ENCODE measurements at regions not wholly inside any gene's neighbourhood (a gene's known extent, or its start where the extent isn't known, plus 50 kb on each side); places are given as distances from the start of the nearest gene placed in this dataset.

DNA sequence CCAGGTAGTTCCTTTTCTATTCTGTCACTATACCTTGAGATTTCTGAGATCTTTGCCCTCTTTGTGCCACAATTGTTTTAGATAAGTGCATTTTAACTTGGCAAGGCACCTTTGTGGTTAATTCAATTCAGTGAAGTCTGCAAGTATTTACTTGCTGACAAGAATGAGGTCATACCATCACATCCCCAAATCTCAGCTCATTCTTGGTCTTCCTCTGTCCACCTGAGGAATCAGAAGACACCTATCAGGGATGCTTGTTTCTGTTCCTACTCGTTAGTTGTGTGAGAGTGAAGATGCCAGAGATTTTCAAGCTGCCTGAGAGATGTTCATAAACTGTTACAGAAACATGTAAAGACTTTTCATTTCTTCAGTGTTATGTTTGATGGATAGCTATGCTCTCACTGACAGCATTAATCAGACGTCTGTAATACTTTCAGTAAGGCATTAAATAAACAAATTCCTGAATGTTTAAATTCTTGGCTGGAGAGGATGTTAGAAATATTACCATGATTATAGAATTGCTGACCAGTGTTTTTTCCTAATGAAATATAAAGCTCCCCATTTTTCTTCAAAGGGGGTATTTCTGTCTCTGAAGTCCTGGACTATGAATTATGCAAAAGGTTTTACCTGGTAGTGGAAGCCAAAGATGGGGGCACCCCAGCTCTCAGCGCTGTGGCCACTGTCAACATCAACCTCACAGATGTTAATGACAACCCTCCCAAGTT, 135.0 kb upstream of the MTNR1B start:
- Histone ChIP-seq H3K9ac (ENCODE audit: low read depth, low read length) (no peak overlapping the region), H3K36me3 (ENCODE audit: insufficient read depth, low read length) (no peaks in the 10 kb centered on the region), H3K9me3 (ENCODE audit: insufficient read depth, low read depth, low read length) (no peaks in the 10 kb centered on the region), H3K27ac (ENCODE audit: low read depth, low read length) (no peak overlapping the region), H3K4me3 (ENCODE audit: low read length) (no peak overlapping the region), H3K27me3 (ENCODE audit: insufficient read depth, low read length) (no peaks in the 10 kb centered on the region), H3K4me1 (ENCODE audit: insufficient read depth, low read length) (peaks cover 16% of the 10 kb centered on the region)
- 80% methylated on average over 2 of the region's 3 CpGs for WGBS

DNA sequence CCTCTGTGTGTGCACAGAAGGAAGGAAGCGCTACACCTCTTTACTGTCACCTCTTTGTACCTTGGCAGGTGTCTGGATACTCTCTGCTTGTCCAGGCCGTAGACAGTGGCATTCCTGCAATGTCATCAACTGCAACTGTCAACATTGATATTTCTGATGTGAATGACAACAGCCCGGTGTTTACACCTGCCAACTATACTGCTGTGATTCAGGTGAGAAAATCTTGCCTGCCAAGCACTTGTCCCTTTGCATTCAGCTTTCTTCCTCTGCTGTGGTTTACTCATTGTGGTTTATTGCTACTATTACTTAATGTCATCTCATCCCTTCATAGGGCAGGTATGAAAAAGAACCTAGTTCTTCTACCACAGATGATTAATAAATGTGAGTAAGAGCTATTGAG, 131.9 kb upstream of the MTNR1B start:
- H3K36me3 ChIP-seq (ENCODE audit: insufficient read depth, low read length): no peaks in the 10 kb centered on the region
- no peak overlapping the region for H3K9ac ChIP-seq (ENCODE audit: low read depth, low read length)
- no peak overlapping the region for H3K4me3 ChIP-seq (ENCODE audit: low read length)
- no peak overlapping the region for H3K27ac ChIP-seq (ENCODE audit: low read depth, low read length)
- peaks cover 13% of the 10 kb centered on the region for H3K4me1 ChIP-seq (ENCODE audit: insufficient read depth, low read length)
- WGBS: 94% methylated on average over 3 of the region's 3 CpGs
- no peaks in the 10 kb centered on the region for H3K9me3 ChIP-seq (ENCODE audit: insufficient read depth, low read depth, low read length)
- no peaks in the 10 kb centered on the region for H3K27me3 ChIP-seq (ENCODE audit: insufficient read depth, low read length)

DNA sequence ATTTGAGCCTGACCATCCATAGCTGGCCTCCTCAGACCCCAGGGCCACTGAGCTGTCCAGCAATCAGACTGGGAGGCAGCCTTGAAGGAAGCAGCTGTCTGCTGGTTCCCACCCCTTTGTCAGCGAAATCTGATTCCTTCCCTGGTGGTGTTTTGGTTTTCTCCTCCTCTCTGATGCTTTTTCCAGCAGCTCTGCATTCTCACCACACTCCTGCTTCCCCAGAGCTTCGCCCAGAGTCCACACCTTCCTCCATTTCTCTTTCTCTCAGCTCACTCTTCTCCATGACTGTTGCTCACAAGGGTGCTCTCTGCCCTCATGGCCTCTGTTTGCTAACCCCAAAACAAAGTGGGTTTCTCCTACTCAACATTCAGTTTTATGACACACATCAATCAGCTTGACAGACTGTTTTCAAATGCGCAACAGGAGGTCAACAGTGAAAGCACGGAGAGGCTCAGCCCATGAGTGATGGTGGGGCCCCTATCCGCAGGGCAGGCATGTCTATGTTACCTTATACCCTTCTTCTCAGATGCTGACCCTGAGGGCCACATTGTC, 130.6 kb upstream of the MTNR1B start:
- no peak overlapping the region for H3K9ac ChIP-seq (ENCODE audit: low read depth, low read length)
- no peaks in the 10 kb centered on the region for H3K36me3 ChIP-seq (ENCODE audit: insufficient read depth, low read length)
- no peaks in the 10 kb centered on the region for H3K9me3 ChIP-seq (ENCODE audit: insufficient read depth, low read depth, low read length)
- 42% methylated on average over 5 of the region's 5 CpGs for WGBS
- H3K27ac ChIP-seq (ENCODE audit: low read depth, low read length): no peak overlapping the region
- peaks cover 13% of the 10 kb centered on the region for H3K4me1 ChIP-seq (ENCODE audit: insufficient read depth, low read length)
- no peak overlapping the region for H3K4me3 ChIP-seq (ENCODE audit: low read length)
- H3K27me3 ChIP-seq (ENCODE audit: insufficient read depth, low read length): no peaks in the 10 kb centered on the region

DNA sequence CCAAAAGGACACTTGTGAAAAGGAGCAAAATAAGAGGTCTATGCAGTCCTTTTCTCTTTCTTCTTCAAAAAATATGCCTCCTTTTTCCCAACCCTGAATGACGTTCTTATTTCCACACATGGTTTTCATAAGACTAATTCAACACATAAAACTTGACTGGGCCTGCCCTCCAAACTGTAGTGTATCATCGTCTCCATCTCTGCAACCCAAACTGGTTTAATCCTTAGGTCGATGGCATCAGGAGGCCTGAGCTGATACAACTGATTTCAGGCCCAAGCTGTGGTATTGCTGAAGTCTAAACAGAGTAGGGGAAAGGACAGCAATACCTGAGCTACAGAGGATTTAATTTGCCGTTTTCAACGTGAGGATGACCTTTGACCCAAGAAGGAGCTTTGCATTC, 130.0 kb upstream of the MTNR1B start:
- no peaks in the 10 kb centered on the region for H3K36me3 ChIP-seq (ENCODE audit: insufficient read depth, low read length)
- H3K9me3 ChIP-seq (ENCODE audit: insufficient read depth, low read depth, low read length): no peaks in the 10 kb centered on the region
- H3K4me1 ChIP-seq (ENCODE audit: insufficient read depth, low read length): peaks cover 13% of the 10 kb centered on the region
- H3K27me3 ChIP-seq (ENCODE audit: insufficient read depth, low read length): no peaks in the 10 kb centered on the region
- no peak overlapping the region for H3K9ac ChIP-seq (ENCODE audit: low read depth, low read length)
- H3K4me3 ChIP-seq (ENCODE audit: low read length): no peak overlapping the region
- H3K27ac ChIP-seq (ENCODE audit: low read depth, low read length): no peak overlapping the region
- WGBS: 88% methylated on average over 5 of the region's 5 CpGs

DNA sequence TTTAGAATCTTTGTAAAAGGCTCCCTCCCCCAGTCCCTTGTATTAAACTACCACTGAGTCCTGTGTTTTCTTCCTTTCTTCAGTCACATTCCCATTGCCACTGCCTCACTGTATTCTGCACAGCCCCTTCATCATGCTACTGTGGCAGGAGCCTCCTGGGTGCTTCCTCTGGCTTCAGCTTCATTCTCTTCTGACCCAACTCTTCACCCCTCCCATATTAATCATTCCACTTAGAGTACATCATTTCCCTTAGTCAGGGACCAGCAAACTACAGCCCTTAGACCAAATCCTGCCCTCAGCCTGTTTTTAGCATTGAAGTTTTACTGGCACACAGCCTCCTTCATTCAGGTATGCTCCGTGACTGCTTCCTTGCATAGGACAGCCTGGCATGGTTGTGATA, 127.7 kb upstream of the MTNR1B start:
- no peaks in the 10 kb centered on the region for H3K36me3 ChIP-seq (ENCODE audit: insufficient read depth, low read length)
- H3K4me3 ChIP-seq (ENCODE audit: low read length): no peak overlapping the region
- H3K4me1 ChIP-seq (ENCODE audit: insufficient read depth, low read length): peaks cover 13% of the 10 kb centered on the region
- 100% methylated on average over 1 of the region's 1 CpG for WGBS
- no peaks in the 10 kb centered on the region for H3K9me3 ChIP-seq (ENCODE audit: insufficient read depth, low read depth, low read length)
- no peak overlapping the region for H3K27ac ChIP-seq (ENCODE audit: low read depth, low read length)
- no peaks in the 10 kb centered on the region for H3K27me3 ChIP-seq (ENCODE audit: insufficient read depth, low read length)
- no peak overlapping the region for H3K9ac ChIP-seq (ENCODE audit: low read depth, low read length)

DNA sequence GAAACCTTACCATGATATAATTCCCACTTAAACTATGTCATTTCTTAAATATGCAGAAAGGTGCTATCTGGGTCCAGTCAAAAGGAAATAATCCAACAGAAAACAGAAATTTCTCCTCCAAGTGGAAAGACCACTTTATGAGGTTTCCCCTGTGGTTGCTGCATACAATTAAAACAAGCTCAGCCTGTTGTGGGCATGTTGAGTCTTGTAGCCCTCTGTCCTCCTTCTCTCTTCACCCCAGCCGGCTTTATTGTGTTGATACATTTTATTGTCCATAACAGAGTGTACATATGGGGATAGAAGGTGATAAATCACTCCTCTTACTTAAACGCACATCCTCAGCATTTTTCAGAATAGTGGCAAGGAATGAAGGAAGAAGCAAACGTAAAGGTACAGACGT, 126.0 kb upstream of the MTNR1B start:
- Histone ChIP-seq H3K9ac (ENCODE audit: low read depth, low read length) (no peak overlapping the region), H3K36me3 (ENCODE audit: insufficient read depth, low read length) (no peaks in the 10 kb centered on the region), H3K27me3 (ENCODE audit: insufficient read depth, low read length) (no peaks in the 10 kb centered on the region), H3K27ac (ENCODE audit: low read depth, low read length) (no peak overlapping the region), H3K4me3 (ENCODE audit: low read length) (no peak overlapping the region), H3K4me1 (ENCODE audit: insufficient read depth, low read length) (peaks cover 11% of the 10 kb centered on the region), H3K9me3 (ENCODE audit: insufficient read depth, low read depth, low read length) (no peaks in the 10 kb centered on the region)
- 100% methylated on average over 3 of the region's 4 CpGs for WGBS

DNA sequence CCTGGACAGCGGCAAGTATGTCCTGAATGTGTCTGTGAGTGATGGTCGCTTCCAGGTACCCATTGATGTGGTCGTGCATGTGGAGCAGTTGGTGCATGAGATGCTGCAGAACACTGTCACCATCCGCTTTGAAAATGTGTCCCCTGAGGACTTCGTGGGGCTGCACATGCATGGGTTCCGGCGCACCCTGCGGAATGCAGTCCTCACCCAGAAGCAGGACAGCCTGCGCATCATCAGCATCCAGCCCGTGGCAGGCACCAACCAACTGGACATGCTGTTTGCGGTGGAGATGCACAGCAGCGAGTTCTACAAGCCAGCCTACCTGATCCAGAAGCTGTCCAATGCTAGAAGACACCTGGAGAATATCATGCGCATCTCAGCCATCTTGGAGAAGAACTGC, 125.3 kb upstream of the MTNR1B start:
- Histone ChIP-seq H3K27me3 (ENCODE audit: insufficient read depth, low read length) (no peaks in the 10 kb centered on the region), H3K36me3 (ENCODE audit: insufficient read depth, low read length) (no peaks in the 10 kb centered on the region), H3K4me1 (ENCODE audit: insufficient read depth, low read length) (0 out of 2 replicates have a peak, but pooled peaks cover 4% of the 10 kb centered on the region), H3K4me3 (ENCODE audit: low read length) (no peak overlapping the region), H3K9me3 (ENCODE audit: insufficient read depth, low read depth, low read length) (no peaks in the 10 kb centered on the region), H3K27ac (ENCODE audit: low read depth, low read length) (no peak overlapping the region), H3K9ac (ENCODE audit: low read depth, low read length) (no peak overlapping the region)
- WGBS: 95% methylated on average over 13 of the region's 13 CpGs

DNA sequence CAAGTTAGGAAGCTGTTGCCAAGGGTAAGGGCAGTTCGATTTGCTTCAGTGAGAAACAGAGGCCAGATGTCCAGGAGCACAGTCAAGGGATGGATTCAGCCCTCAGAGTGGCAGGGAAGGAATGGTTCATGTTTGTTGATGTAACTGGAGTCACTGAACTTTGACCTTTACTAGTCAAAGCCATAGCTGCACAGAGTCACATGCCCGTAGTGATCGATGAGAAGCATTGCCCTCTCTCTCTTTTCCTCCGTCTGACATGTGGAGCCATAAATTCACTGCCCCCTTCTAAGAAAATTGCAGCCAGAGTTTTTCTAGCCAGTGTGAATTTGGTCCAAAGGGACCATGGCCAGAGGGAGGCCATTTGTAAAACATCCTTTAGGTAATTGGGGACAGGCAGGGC, 124.1 kb upstream of the MTNR1B start:
- no peak overlapping the region for H3K4me3 ChIP-seq (ENCODE audit: low read length)

DNA sequence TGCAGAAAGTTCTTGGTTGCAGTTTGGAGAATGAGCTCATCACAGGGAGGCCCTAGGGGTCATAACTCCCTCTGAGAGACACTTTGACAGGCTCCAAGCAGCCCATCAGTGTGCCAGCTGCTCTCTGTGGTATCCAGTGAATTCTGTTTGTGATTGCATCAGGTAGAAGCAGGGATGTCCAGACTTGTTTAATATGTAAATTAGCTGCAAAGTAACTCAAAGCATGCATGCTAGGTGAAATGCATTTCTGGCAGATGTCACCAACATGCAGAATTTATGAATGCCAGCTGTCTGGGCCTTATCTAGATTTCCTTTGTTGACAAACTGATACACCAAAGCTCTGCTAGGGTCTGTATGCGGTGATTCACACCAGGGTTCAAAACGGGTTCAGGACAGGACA, 123.6 kb upstream of the MTNR1B start:
- H3K4me1 ChIP-seq (ENCODE audit: insufficient read depth, low read length): no peaks in the 10 kb centered on the region
- no peaks in the 10 kb centered on the region for H3K27me3 ChIP-seq (ENCODE audit: insufficient read depth, low read length)
- H3K36me3 ChIP-seq (ENCODE audit: insufficient read depth, low read length): no peaks in the 10 kb centered on the region
- no peak overlapping the region for H3K4me3 ChIP-seq (ENCODE audit: low read length)
- no peaks in the 10 kb centered on the region for H3K9me3 ChIP-seq (ENCODE audit: insufficient read depth, low read depth, low read length)
- H3K9ac ChIP-seq (ENCODE audit: low read depth, low read length): no peak overlapping the region
- 84% methylated on average over 2 of the region's 2 CpGs for WGBS
- no peak overlapping the region for H3K27ac ChIP-seq (ENCODE audit: low read depth, low read length)

More for the DNA sequence above, 124.1 kb upstream of the MTNR1B start:
- H3K9me3 ChIP-seq (ENCODE audit: insufficient read depth, low read depth, low read length): no peaks in the 10 kb centered on the region
- H3K9ac ChIP-seq (ENCODE audit: low read depth, low read length): no peak overlapping the region
- no peaks in the 10 kb centered on the region for H3K36me3 ChIP-seq (ENCODE audit: insufficient read depth, low read length)
- H3K27ac ChIP-seq (ENCODE audit: low read depth, low read length): no peak overlapping the region
- H3K27me3 ChIP-seq (ENCODE audit: insufficient read depth, low read length): no peaks in the 10 kb centered on the region
- whole genome bisulfite sequencing: 92% methylated on average over 4 of the region's 4 CpGs
- H3K4me1 ChIP-seq (ENCODE audit: insufficient read depth, low read length): no peaks in the 10 kb centered on the region

DNA sequence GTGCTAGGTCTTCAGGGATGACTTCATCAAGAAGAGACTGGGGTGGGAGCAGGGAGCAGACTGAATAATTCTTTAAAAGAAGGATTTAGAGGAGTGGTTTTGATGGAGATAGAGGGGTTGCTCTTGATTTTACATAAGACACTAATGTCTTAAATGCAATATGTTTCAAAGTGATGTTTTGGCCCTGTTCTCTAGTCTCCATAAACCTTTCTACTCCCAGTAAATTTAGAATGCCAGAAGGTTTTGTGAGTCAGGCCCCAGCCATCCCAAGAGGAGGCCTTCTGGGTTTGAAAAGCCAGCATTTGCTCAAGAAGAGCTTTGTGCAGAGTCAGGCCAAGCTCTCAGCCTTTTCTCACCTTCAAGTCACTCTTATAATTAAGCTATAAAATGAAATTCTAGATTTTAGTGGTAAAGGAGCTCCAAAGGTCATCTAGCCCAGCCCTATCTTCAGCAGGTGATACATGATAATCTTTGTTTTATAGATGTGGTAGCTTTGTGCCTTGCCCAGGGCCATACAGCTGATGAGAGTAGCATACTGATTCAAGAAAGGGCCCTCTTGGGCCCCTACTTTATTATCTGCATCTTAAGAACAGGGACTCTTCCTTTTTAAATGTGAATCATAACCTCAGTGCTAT, 122.8 kb upstream of the MTNR1B start:
- Histone ChIP-seq H3K9ac (ENCODE audit: low read depth, low read length) (no peak overlapping the region), H3K36me3 (ENCODE audit: insufficient read depth, low read length) (no peaks in the 10 kb centered on the region), H3K27me3 (ENCODE audit: insufficient read depth, low read length) (no peaks in the 10 kb centered on the region), H3K4me3 (ENCODE audit: low read length) (no peak overlapping the region), H3K27ac (ENCODE audit: low read depth, low read length) (no peak overlapping the region), H3K9me3 (ENCODE audit: insufficient read depth, low read depth, low read length) (no peaks in the 10 kb centered on the region), H3K4me1 (ENCODE audit: insufficient read depth, low read length) (no peaks in the 10 kb centered on the region)

DNA sequence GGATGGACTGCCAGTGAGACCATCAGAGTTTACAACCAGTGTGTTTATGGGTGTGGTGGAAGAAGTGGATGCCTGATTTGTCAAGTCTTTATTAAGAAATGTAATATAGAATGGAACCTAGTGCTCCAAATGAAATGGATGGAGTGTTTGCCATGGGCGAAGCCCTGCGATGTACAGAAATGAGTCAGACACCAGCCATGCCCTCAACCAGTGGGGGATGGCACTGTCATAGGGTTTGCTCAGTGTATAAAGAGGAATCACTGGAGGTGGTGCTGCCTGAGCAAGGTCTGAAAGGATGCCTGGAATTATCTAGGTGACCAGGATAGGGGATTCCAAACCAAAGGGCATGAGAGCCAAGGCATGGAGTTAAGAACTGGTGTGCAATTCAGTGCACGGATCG, 120.9 kb upstream of the MTNR1B start:
- Histone ChIP-seq H3K9ac (ENCODE audit: low read depth, low read length) (no peak overlapping the region), H3K27me3 (ENCODE audit: insufficient read depth, low read length) (no peaks in the 10 kb centered on the region), H3K27ac (ENCODE audit: low read depth, low read length) (no peak overlapping the region), H3K4me1 (ENCODE audit: insufficient read depth, low read length) (no peaks in the 10 kb centered on the region), H3K9me3 (ENCODE audit: insufficient read depth, low read depth, low read length) (no peaks in the 10 kb centered on the region), H3K36me3 (ENCODE audit: insufficient read depth, low read length) (no peaks in the 10 kb centered on the region), H3K4me3 (ENCODE audit: low read length) (no peak overlapping the region)
- WGBS: 97% methylated on average over 4 of the region's 4 CpGs

Data from HUES64 (cell line).